ENCODE measurements at regions not wholly inside any gene's neighbourhood (a gene's known extent, or its start where the extent isn't known, plus 50 kb on each side); places are given as distances from the start of the nearest gene placed in this dataset.

DNA sequence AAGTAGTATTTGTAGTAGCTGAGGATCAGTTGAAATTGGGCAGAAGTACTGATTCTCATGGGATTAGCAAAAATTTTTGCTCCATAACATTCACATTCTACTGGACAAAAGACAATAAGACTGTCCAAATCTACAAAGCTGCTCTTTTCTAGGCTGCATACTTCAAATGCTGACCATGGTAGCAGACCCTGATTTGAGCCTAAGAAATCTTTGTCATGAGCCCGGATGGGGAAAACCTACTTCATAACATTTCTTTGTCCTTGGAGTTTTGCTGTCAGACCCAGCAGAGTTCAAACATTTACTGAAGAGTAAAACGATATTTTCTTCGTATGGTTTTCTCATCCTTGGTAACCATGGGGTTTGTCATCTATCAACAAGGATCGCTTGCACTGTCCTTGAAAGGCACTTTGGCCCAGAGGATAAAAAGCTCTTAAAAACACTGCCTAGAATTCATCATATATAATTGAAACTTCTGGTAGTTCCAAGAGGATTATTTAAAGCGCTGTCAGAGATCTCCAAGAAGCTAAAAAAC, 216.9 kb downstream of the CAVIN4 start:
- Histone ChIP-seq H3K9ac (no peak overlapping the region), H4K20me1 (ENCODE audit: insufficient read depth) (no peaks in the 10 kb centered on the region), H3K4me3 (ENCODE audit: low read depth in 2 of 2, low read length in 1 of 2) (no peak overlapping the region), H3K27me3 (ENCODE audit: insufficient read depth) (no peaks in the 10 kb centered on the region), H2AFZ (ENCODE audit: low read depth) (no peak overlapping the region), H3K36me3 (replicated peaks in 1 of 2; ENCODE audit: control insufficient read depth in 1 of 2, insufficient read depth in 2 of 2, low read length in 1 of 2) (no peaks in the 10 kb centered on the region), H3K79me2 (ENCODE audit: insufficient read depth) (no peaks in the 10 kb centered on the region), H3K27ac (ENCODE audit: low read depth in 2 of 2, low read length in 1 of 2) (no peak overlapping the region), H3F3A (replicated peaks; ENCODE audit: insufficient read depth) (no peaks in the 10 kb centered on the region), H3K4me1 (ENCODE audit: control insufficient read depth in 1 of 2, insufficient read depth in 2 of 2, low read depth in 1 of 2, low read length in 1 of 2) (no peaks in the 10 kb centered on the region), H3K4me2 (no peak overlapping the region), H3K9me2 (no peaks in the 10 kb centered on the region), H3K9me3 (no peaks in the 10 kb centered on the region)
- CTCF ChIA-PET = no interaction called here
- POLR2A ChIA-PET = no interaction called here
- no peak for DNase-seq
- TF ChIP-seq EZH2phosphoT487 (IDR thresholded peaks at IDR 0.05; ENCODE audit: borderline replicate concordance, low read depth) (no peak), YY1 (IDR thresholded peaks at IDR 0.05; ENCODE audit: low read depth) (no peak), TEAD4 (IDR thresholded peaks at IDR 0.05; ENCODE audit: borderline replicate concordance, insufficient read depth) (no peak), TAF1 (IDR thresholded peaks at IDR 0.05; ENCODE audit: borderline replicate concordance, low read depth, low read length) (no peak), JUND (IDR thresholded peaks at IDR 0.05) (no peak)
- TF ChIP-seq, protein P1, sequence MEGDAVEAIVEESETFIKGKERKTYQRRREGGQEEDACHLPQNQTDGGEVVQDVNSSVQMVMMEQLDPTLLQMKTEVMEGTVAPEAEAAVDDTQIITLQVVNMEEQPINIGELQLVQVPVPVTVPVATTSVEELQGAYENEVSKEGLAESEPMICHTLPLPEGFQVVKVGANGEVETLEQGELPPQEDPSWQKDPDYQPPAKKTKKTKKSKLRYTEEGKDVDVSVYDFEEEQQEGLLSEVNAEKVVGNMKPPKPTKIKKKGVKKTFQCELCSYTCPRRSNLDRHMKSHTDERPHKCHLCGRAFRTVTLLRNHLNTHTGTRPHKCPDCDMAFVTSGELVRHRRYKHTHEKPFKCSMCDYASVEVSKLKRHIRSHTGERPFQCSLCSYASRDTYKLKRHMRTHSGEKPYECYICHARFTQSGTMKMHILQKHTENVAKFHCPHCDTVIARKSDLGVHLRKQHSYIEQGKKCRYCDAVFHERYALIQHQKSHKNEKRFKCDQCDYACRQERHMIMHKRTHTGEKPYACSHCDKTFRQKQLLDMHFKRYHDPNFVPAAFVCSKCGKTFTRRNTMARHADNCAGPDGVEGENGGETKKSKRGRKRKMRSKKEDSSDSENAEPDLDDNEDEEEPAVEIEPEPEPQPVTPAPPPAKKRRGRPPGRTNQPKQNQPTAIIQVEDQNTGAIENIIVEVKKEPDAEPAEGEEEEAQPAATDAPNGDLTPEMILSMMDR (IDR thresholded peaks at IDR 0.05) = no peak
- TF ChIP-seq, protein P2, sequence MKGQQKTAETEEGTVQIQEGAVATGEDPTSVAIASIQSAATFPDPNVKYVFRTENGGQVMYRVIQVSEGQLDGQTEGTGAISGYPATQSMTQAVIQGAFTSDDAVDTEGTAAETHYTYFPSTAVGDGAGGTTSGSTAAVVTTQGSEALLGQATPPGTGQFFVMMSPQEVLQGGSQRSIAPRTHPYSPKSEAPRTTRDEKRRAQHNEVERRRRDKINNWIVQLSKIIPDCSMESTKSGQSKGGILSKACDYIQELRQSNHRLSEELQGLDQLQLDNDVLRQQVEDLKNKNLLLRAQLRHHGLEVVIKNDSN (IDR thresholded peaks at IDR 0.05; ENCODE audit: borderline replicate concordance, low read depth) = no peak
- TF ChIP-seq, protein P3, sequence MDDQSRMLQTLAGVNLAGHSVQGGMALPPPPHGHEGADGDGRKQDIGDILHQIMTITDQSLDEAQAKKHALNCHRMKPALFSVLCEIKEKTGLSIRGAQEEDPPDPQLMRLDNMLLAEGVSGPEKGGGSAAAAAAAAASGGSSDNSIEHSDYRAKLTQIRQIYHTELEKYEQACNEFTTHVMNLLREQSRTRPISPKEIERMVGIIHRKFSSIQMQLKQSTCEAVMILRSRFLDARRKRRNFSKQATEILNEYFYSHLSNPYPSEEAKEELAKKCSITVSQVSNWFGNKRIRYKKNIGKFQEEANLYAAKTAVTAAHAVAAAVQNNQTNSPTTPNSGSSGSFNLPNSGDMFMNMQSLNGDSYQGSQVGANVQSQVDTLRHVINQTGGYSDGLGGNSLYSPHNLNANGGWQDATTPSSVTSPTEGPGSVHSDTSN (IDR thresholded peaks at IDR 0.05) = no peak
- 23% methylated on average over 5 of the region's 5 CpGs for WGBS (ENCODE audit: low lambda C conversion rate)

DNA sequence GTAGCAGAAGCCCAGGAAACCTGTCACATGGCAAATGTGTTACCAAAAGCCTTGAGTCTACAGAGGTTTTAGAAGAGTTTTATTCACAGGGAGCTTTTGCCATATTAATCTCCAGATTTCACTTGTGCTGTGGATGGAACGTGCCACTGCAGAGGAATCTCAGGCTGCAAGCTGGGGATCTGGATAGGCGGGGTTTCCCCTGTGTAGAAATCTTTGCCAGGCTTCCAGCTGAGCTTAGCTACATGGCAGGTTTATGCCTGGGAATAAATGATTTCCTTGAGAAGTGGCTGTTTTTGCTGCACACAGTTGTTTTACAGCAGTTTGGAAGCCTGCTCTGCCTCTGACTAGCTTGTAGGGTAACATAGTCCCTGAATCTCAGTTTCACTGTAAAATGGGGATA, 224.6 kb upstream of the PLPPR1 start:
- ChIA-PET POLR2A (no interaction called here), CTCF (no interaction called here)
- H4K20me1 ChIP-seq (ENCODE audit: insufficient read depth) = no peaks in the 10 kb centered on the region
- no peaks in the 10 kb centered on the region for H3K27me3 ChIP-seq (ENCODE audit: insufficient read depth)
- no peak overlapping the region for H3K9ac ChIP-seq
- H3K4me1 ChIP-seq (ENCODE audit: control insufficient read depth in 1 of 2, insufficient read depth in 2 of 2, low read depth in 1 of 2, low read length in 1 of 2) = no peaks in the 10 kb centered on the region
- H3F3A ChIP-seq (replicated peaks; ENCODE audit: insufficient read depth) = no peaks in the 10 kb centered on the region
- WGBS (ENCODE audit: low lambda C conversion rate) = 0% methylated on average over 2 of the region's 2 CpGs
- H3K4me2 ChIP-seq = no peak overlapping the region
- H3K4me3 ChIP-seq (ENCODE audit: low read depth in 2 of 2, low read length in 1 of 2) = no peak overlapping the region
- no peaks in the 10 kb centered on the region for H3K36me3 ChIP-seq (replicated peaks in 1 of 2; ENCODE audit: control insufficient read depth in 1 of 2, insufficient read depth in 2 of 2, low read length in 1 of 2)
- H3K9me2 ChIP-seq = no peaks in the 10 kb centered on the region
- no peak overlapping the region for H2AFZ ChIP-seq (ENCODE audit: low read depth)
- DNase-seq = no peak
- H3K9me3 ChIP-seq = no peaks in the 10 kb centered on the region
- no peak overlapping the region for H3K27ac ChIP-seq (ENCODE audit: low read depth in 2 of 2, low read length in 1 of 2)
- H3K79me2 ChIP-seq (ENCODE audit: insufficient read depth) = no peaks in the 10 kb centered on the region
- TF ChIP-seq, protein P4, sequence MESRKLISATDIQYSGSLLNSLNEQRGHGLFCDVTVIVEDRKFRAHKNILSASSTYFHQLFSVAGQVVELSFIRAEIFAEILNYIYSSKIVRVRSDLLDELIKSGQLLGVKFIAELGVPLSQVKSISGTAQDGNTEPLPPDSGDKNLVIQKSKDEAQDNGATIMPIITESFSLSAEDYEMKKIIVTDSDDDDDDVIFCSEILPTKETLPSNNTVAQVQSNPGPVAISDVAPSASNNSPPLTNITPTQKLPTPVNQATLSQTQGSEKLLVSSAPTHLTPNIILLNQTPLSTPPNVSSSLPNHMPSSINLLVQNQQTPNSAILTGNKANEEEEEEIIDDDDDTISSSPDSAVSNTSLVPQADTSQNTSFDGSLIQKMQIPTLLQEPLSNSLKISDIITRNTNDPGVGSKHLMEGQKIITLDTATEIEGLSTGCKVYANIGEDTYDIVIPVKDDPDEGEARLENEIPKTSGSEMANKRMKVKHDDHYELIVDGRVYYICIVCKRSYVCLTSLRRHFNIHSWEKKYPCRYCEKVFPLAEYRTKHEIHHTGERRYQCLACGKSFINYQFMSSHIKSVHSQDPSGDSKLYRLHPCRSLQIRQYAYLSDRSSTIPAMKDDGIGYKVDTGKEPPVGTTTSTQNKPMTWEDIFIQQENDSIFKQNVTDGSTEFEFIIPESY (IDR thresholded peaks at IDR 0.05; ENCODE audit: borderline replicate concordance, low read depth) = no peak
- TF ChIP-seq GATA2 (CRISPR knock-in tag; IDR thresholded peaks at IDR 0.05) (no peak), NRF1 (IDR thresholded peaks at IDR 0.05; ENCODE audit: low read depth, low read length) (no peak), GABPA (IDR thresholded peaks at IDR 0.05; ENCODE audit: low read depth) (no peak), MXI1 (IDR thresholded peaks at IDR 0.05; ENCODE audit: low read depth, low read length) (no peak), POLR2AphosphoS5 (IDR thresholded peaks at IDR 0.05; ENCODE audit: low read depth, low read length) (no peak), EZH2phosphoT487 (IDR thresholded peaks at IDR 0.05; ENCODE audit: borderline replicate concordance, low read depth) (no peak), TEAD4 (IDR thresholded peaks at IDR 0.05; ENCODE audit: borderline replicate concordance, insufficient read depth) (no peak), YY1 (IDR thresholded peaks at IDR 0.05; ENCODE audit: low read depth) (no peak), RCOR1 (IDR thresholded peaks at IDR 0.05; ENCODE audit: low read length) (no peak), TAF1 (IDR thresholded peaks at IDR 0.05; ENCODE audit: borderline replicate concordance, low read depth, low read length) (no peak), TCF12 (IDR thresholded peaks at IDR 0.05) (no peak), FOXJ3 (CRISPR knock-in tag; IDR thresholded peaks at IDR 0.05) (no peak), JUND (IDR thresholded peaks at IDR 0.05) (no peak)
- TF ChIP-seq, protein P5, sequence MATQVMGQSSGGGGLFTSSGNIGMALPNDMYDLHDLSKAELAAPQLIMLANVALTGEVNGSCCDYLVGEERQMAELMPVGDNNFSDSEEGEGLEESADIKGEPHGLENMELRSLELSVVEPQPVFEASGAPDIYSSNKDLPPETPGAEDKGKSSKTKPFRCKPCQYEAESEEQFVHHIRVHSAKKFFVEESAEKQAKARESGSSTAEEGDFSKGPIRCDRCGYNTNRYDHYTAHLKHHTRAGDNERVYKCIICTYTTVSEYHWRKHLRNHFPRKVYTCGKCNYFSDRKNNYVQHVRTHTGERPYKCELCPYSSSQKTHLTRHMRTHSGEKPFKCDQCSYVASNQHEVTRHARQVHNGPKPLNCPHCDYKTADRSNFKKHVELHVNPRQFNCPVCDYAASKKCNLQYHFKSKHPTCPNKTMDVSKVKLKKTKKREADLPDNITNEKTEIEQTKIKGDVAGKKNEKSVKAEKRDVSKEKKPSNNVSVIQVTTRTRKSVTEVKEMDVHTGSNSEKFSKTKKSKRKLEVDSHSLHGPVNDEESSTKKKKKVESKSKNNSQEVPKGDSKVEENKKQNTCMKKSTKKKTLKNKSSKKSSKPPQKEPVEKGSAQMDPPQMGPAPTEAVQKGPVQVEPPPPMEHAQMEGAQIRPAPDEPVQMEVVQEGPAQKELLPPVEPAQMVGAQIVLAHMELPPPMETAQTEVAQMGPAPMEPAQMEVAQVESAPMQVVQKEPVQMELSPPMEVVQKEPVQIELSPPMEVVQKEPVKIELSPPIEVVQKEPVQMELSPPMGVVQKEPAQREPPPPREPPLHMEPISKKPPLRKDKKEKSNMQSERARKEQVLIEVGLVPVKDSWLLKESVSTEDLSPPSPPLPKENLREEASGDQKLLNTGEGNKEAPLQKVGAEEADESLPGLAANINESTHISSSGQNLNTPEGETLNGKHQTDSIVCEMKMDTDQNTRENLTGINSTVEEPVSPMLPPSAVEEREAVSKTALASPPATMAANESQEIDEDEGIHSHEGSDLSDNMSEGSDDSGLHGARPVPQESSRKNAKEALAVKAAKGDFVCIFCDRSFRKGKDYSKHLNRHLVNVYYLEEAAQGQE (IDR thresholded peaks at IDR 0.05; ENCODE audit: low read depth, low read length) = no peak

Measured in SK-N-SH (cell line).